Upper lobe of right lung (tissue), 1 donor: ENCODE measurements at regions not wholly inside any gene's neighbourhood (a gene's known extent, or its start where the extent isn't known, plus 50 kb on each side); places are given as distances from the start of the nearest gene placed in this dataset.

Experiments
- ATAC-seq: fragments of 200-7000 bp; cut with Tn5 transposase; one replicate; pipeline ENCODE4 v1.9.1; 2020; ENCODE audit warnings: mild to moderate bottlenecking, moderate library complexity
- DNase-seq: peaks from one replicate; pipeline ENCODE4 v3.0.0-alpha.2; 2020
- H3K27ac ChIP-seq: fragments of 200-600 bp; one replicate; pipeline ENCODE4 v1.8.0; 2022
- H3K27me3 ChIP-seq: fragments of 200-600 bp; one replicate; pipeline ENCODE4 v1.8.0; 2022; ENCODE audit warnings: mild to moderate bottlenecking
- H3K36me3 ChIP-seq: fragments of 200-600 bp; one replicate; pipeline ENCODE4 v1.8.0; 2022
- H3K4me1 ChIP-seq: fragments of 200-600 bp; one replicate; pipeline ENCODE4 v1.8.0; 2022
- H3K4me3 ChIP-seq: fragments of 200-600 bp; one replicate; pipeline ENCODE4 v1.8.0; 2022; ENCODE audit warnings: mild to moderate bottlenecking
- H3K9me3 ChIP-seq: fragments of 200-600 bp; one replicate; pipeline ENCODE4 v1.8.0; 2022
- CTCF ChIP-seq: fragments of 200-600 bp; IDR thresholded peaks from one replicate; pipeline ENCODE4 v1.8.0; 2022; ENCODE audit warnings: antibody characterized with exemption
- intact Hi-C: fragments of 100-400 bp; cut with DNase I; formaldehyde crosslinking; loops from one replicate; pipeline ENCODE4 v1.11.0; 2022
- donor health status: DM: no; HTN: yes; CAD: no; lungs with severe emphysema.

GRCh38 chr20:52422574-52423336 lies 231.2 kb upstream of the ZFP64 start:
- Histone ChIP-seq H3K9me3 (peaks cover 3% of the 10 kb centered on the region), H3K27ac (no peak overlapping the region), H3K27me3 (no peaks in the 10 kb centered on the region), H3K4me3 (no peak overlapping the region), H3K36me3 (no peaks in the 10 kb centered on the region), H3K4me1 (no peaks in the 10 kb centered on the region)
- ATAC-seq, result no peak
- intact Hi-C loops, result no loop called here
- no peak for TF ChIP-seq CTCF
- no peak for DNase-seq

GRCh38 chr20:52420805-52421204 lies 229.2 kb upstream of the ZFP64 start:
- no peak for TF ChIP-seq CTCF
- no peaks in the 10 kb centered on the region for H3K4me1 ChIP-seq
- no peaks in the 10 kb centered on the region for H3K36me3 ChIP-seq
- H3K27ac ChIP-seq, result no peak overlapping the region
- peaks cover 3% of the 10 kb centered on the region for H3K9me3 ChIP-seq
- DNase-seq (no peak), ATAC-seq (no peak)
- intact Hi-C loops, result no loop called here
- no peaks in the 10 kb centered on the region for H3K27me3 ChIP-seq
- no peak overlapping the region for H3K4me3 ChIP-seq

- Histone ChIP-seq H3K27me3 (no peaks in the 10 kb centered on the region), H3K27ac (no peak overlapping the region), H3K9me3 (peaks cover 3% of the 10 kb centered on the region), H3K36me3 (no peaks in the 10 kb centered on the region), H3K4me1 (no peaks in the 10 kb centered on the region), H3K4me3 (no peak overlapping the region)
- ATAC-seq (no peak), DNase-seq (no peak)
- intact Hi-C loops, result no loop called here
- no peak for TF ChIP-seq CTCF
Observed at GRCh38 chr20:52419205-52419604, 227.6 kb upstream of the ZFP64 start.

GRCh38 chr20:52416953-52417352 lies 225.4 kb upstream of the ZFP64 start:
- H3K36me3 ChIP-seq, result no peaks in the 10 kb centered on the region
- no peak overlapping the region for H3K4me3 ChIP-seq
- TF ChIP-seq CTCF, result no peak
- no peak for DNase-seq
- peaks cover 3% of the 10 kb centered on the region for H3K9me3 ChIP-seq
- no peaks in the 10 kb centered on the region for H3K4me1 ChIP-seq
- intact Hi-C loops, result no loop called here
- H3K27me3 ChIP-seq, result no peaks in the 10 kb centered on the region
- no peak overlapping the region for H3K27ac ChIP-seq
- ATAC-seq, result no peak

GRCh38 chr20:52411611-52412010 lies 220.0 kb upstream of the ZFP64 start:
- no peak for TF ChIP-seq CTCF
- ATAC-seq, result no peak
- Histone ChIP-seq H3K27ac (no peak overlapping the region), H3K4me3 (no peak overlapping the region), H3K27me3 (peaks cover 3% of the 10 kb centered on the region), H3K9me3 (no peaks in the 10 kb centered on the region), H3K36me3 (no peaks in the 10 kb centered on the region), H3K4me1 (peaks cover 10% of the 10 kb centered on the region)
- intact Hi-C loops, result no loop called here
- DNase-seq, result no peak
